Right cardiac atrium (tissue), 5 donors: ENCODE measurements at regions not wholly inside any gene's neighbourhood (a gene's known extent, or its start where the extent isn't known, plus 50 kb on each side); places are given as distances from the start of the nearest gene placed in this dataset.
A peak's percentile ranks its signal among the peaks of the same experiment; 100 is the strongest.
"Not testable (repeated sequence)": the region's sequence is repeated elsewhere in the genome, so short reads cannot be mapped to it uniquely, and the experiment has no call there.

Experiments used
- ATAC-seq, 2 donors: fragments of 200-7000 bp; cut with Tn5 transposase; one replicate each; pipeline versions ENCODE4 v1.8.0 to v1.9.1; 2020; ENCODE audit warnings: moderate library complexity in 2 of 2, mild to moderate bottlenecking in 1 of 2
- DNase-seq, 3 donors: peaks; one replicate each; pipeline ENCODE4 v3.0.0-alpha.2; 2020
- H3K27ac ChIP-seq: one replicate; pipeline ENCODE4 v1.5.1; 2013; ENCODE audit warnings: mild to moderate bottlenecking, low read length, control low read depth, moderate library complexity
- H3K27me3 ChIP-seq: one replicate; pipeline ENCODE4 v1.6.1; 2013; ENCODE audit not compliant: control insufficient read depth, insufficient read depth
- H3K4me1 ChIP-seq: one replicate; pipeline ENCODE4 v1.6.1; 2013; ENCODE audit warnings: low read length; ENCODE audit not compliant: control insufficient read depth, insufficient read depth
- H3K4me3 ChIP-seq: one replicate; pipeline ENCODE4 v1.5.1; 2013; ENCODE audit warnings: low read length, control low read depth
- H3K9me3 ChIP-seq: one replicate; pipeline ENCODE4 v1.6.1; 2013; ENCODE audit warnings: low read length; ENCODE audit not compliant: control insufficient read depth
- WGBS: extraction: QIAGEN DNeasy Blood & Tissue Kit; methylation state at CpG from one replicate; pipeline ENCODE4 v1.1.7; 2013; 5-methylcytosine and 5-hydroxymethylcytosine counted together
- intact Hi-C, 4 donors: fragments of 100-400 bp; cut with DNase I; formaldehyde crosslinking; loops; one replicate each; pipeline versions ENCODE4 v1.11.0 to v1.14.0; 2022 to 2023
- donor health status: healthy with polysubstance abuse.
- donor health status: DM: no; HTN: yes; CAD: no.
- donor health status: DM: no; HTN: no; CAD: no.
- donor health status: DM: no; HTN: yes; CAD: no; lungs with severe emphysema.
- donor health status: DM: yes; HTN: yes; CAD: no.

DNA sequence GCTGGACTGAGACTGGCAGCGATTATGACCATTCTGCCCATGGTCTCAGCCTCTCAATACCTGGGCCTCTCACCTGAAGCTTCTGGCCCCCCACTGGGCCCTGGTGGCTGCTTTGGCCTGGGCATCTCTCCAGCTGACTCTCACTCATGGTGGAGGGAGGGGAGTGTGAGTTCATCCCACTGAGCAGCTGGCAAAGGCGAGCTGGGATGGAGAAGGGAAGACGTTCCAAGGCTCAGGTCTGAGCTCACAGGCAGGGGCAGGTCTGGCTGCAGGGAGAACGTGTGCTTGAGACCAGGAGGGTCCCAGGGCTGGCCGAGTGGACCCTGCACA is 103.5 kb downstream of the TMEM121 start:
- H3K4me1 ChIP-seq, result no peaks in the 10 kb centered on the region
- ATAC-seq, result no peak
- H3K27me3 ChIP-seq, result no peaks in the 10 kb centered on the region
- WGBS, result 74% methylated on average over 3 of the region's 5 CpGs
- intact Hi-C loops, result no loop called here
- H3K27ac ChIP-seq, result no peak overlapping the region
- no peak for DNase-seq
- H3K4me3 ChIP-seq, result no peak overlapping the region
- peaks cover 2% of the 10 kb centered on the region for H3K9me3 ChIP-seq

DNA sequence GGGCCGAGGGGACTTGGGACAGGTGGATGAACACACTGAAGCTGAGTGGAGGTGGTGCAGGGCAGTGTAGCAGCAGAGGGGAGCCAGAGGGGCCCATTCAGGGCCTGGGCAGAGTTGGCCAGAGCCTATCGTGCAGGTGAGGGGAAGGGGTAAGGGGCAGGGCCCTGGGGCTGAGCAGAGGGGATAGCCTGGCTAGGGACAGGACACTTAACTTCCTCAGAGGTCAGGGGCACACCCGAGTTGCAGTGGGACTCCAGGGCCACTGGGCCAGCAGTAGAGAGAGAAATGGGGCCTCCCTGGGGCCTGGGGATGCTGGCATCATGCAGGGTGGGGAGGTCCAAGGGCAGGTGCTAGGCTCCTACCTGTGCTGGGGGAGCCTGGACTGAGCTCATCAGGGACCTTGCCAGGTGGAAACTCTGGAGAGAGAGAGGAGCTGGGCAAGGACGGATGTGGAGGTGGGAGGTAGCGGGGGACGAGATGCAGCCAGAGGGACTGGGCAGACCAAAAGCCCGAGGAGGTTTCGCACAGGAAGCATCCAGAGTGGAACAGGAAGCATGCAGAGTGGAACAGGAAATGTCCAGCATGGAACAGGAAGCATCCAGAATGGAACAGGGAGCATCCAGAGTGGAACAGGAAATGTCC is 104.0 kb downstream of the TMEM121 start:
- WGBS, result 82% methylated on average over 5 of the region's 8 CpGs
- intact Hi-C loops, ATAC-seq, H3K4me3 ChIP-seq, H3K27me3 ChIP-seq, H3K9me3 ChIP-seq, H3K4me1 ChIP-seq, DNase-seq, H3K27ac ChIP-seq: not testable (repeated sequence)

DNA sequence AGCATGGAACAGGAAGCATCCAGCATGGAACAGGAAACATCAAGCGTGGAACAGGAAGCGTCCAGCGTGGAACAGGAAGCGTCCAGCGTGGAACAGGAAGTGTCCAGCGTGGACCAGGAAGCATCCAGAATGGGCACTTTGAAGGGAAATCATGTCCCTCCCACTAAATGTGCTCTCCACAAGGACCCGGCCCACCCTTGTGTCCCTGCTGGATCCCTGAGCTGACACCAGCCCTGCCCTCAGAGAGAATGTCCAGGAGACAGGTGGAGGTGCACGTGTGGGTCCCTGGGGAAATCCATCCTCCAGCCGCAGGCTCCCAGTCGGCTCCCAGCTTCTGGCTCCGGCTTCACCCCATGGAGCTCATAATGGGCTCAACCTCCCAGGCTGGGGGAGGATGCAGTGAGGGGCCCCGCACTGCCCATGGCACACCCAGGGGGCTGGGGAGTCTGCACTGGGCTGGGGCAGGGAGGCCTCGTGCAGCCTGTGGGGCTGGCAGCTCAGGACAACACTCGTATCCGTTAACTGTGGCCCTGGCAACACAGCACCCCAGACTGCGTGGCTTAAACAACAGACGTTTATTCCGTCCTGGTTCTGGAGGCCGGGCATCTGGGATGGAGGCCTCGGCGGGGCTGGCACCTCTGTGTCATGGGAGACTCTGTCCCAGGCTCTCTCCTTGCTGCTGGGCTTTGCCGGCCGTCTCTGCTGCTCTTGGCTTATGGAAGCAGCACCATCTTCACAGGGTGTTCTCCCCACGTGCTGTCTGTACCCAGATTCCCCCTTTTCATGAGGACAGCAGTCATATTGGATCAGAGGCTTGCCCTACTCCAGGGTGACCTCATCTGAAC is 104.8 kb downstream of the TMEM121 start:
- DNase-seq, H3K4me3 ChIP-seq, H3K4me1 ChIP-seq, intact Hi-C loops, H3K27me3 ChIP-seq, H3K27ac ChIP-seq, ATAC-seq, H3K9me3 ChIP-seq: not testable (repeated sequence)
- WGBS, result 81% methylated on average over 22 of the region's 24 CpGs

DNA sequence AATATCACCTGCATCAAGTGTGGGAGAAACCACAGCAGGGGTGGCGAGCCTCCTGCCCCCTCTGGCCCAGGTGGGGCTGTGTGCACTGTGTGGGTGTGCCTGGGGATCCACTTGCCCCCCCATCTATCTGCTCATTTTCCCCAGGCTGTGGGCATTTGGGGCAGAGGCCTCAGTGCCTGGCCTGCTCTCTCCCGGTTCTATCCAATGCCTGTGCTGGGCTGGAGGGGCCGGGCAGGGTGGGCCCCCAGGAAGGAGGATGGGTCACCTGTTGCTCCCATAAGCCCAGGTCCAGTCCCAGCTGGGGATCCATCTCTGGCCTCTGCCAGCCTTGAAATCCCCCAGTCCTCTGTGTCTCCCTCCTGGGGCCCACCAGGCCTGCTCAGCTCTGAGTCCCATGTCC is 105.6 kb downstream of the TMEM121 start:
- no peak for ATAC-seq
- H3K4me3 ChIP-seq, result no peak overlapping the region
- intact Hi-C loops, result no loop called here
- no peaks in the 10 kb centered on the region for H3K27me3 ChIP-seq
- no peak overlapping the region for H3K27ac ChIP-seq
- peaks cover 2% of the 10 kb centered on the region for H3K9me3 ChIP-seq
- no peaks in the 10 kb centered on the region for H3K4me1 ChIP-seq
- 81% methylated on average over 3 of the region's 3 CpGs for WGBS
- no peak for DNase-seq

DNA sequence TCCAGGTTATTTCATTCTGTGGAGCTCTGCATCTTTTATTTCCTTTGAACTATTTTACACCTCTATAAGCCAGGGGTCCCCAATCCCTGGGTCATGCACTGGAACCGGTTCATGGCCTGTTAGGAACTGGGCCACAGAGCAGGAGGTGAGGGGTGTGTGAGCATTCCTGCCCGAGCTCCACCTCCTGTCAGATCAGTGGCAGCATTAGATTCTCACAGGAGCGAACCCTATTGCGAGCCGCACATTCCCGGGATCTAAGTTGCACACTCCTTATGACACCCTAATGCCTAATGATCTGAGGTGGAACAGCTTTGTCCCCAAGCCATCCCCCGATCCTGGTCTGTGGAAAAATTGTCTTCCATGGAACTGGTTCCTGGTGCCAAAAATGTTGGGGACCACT is 107.2 kb downstream of the TMEM121 start:
- H3K27me3 ChIP-seq, intact Hi-C loops, DNase-seq, H3K4me1 ChIP-seq, H3K4me3 ChIP-seq, H3K9me3 ChIP-seq, ATAC-seq, H3K27ac ChIP-seq: not testable (repeated sequence)
- WGBS, result 67% methylated on average over 7 of the region's 7 CpGs

DNA sequence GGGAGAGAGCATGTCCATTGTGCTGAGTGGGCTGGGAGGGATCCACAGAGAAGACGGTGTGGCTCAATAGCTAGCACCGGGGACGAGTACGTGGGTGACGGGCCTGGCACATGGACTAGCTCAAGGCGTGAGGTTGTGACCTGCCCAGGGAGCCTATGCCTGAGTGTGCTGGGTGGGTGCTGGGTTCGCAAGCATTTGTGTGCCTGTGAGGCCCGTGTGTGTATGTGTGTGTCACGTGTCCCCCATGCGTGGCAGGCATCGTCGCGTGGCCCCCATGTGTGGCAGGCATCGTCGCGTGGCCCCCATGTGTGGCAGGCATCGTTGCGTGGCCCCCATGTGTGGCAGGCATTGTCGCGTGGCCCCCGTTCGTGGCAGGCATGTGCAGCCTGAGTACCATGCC is 109.2 kb downstream of the TMEM121 start:
- no peak for ATAC-seq
- Histone ChIP-seq H3K27ac (no peak overlapping the region), H3K9me3 (peaks cover 2% of the 10 kb centered on the region), H3K4me1 (no peaks in the 10 kb centered on the region), H3K4me3 (no peak overlapping the region), H3K27me3 (no peaks in the 10 kb centered on the region)
- WGBS, result 95% methylated on average over 2 of the region's 22 CpGs
- DNase-seq, result no peak
- intact Hi-C loops, result no loop called here

DNA sequence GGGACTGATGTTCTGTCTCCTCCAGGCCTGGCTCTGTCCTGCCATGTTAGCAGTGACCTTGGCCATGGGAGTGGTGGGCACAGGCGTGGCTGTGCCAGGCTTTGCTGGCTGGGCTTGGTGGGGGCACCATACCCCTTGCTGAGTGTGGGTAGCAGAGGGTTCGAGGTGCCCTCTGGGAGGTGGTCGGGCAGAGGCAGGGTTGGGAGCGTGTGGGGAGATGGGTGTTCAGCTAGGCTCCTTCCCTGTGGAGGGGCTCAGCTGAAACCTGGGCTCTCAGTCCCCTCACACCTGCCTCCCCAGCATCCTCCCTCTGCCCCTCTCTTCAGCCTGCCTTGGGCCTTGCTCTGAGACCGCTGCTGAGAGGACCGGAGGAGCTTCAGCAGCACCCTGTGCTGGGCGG is 109.6 kb downstream of the TMEM121 start:
- intact Hi-C loops, H3K27ac ChIP-seq, H3K9me3 ChIP-seq, H3K4me1 ChIP-seq, ATAC-seq, H3K27me3 ChIP-seq, H3K4me3 ChIP-seq: not testable (repeated sequence)
- peak in 1 of 3 donors; percentile 44 for DNase-seq
- WGBS, result 67% methylated on average over 3 of the region's 7 CpGs

DNA sequence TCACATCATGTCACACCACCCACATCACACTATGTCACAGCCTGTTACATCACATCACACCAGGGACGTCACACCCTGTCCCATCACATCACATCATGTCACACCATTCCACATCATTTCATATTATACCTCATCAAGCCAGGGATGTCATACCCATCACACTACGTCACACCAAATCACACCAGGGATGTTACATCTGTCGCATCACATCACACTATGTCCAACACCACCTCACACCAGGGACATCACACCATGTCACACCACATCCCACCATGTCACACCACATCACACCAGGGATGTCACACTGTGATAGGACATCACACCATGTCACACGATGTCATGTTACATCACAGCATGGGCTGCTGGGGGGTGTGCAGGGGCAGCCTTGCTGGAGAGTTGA is 110.6 kb downstream of the TMEM121 start:
- H3K27ac ChIP-seq, result no peak overlapping the region
- DNase-seq, result no peak
- no peak overlapping the region for H3K4me3 ChIP-seq
- intact Hi-C loops, result no loop called here
- no CpG with 5 or more reads among the region's 4 CpGs for WGBS
- H3K4me1 ChIP-seq, result no peaks in the 10 kb centered on the region
- H3K9me3 ChIP-seq, result peaks cover 2% of the 10 kb centered on the region
- H3K27me3 ChIP-seq, result no peaks in the 10 kb centered on the region
- no peak for ATAC-seq

DNA sequence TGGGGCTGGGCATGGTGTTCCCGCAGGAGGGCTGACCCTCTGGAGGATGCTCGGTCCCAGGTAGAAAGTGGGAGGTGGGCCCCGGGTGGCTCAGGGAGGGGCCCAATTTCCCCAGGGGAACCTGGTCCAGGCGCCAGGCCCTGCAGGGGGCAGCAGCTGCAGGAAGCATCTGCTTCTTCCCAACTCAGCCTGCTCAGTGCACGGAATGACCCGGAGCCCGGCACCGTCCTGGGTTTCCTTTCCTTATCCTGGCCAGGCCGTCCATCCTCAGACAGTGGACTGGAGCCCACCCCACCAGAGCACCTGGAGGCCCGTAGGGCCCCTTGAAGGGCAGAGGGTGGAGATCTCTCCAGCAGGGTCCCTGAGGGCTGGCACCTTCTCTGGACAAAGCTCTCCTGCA is 111.0 kb downstream of the TMEM121 start:
- H3K27me3 ChIP-seq, H3K4me3 ChIP-seq, H3K4me1 ChIP-seq, H3K9me3 ChIP-seq, intact Hi-C loops, DNase-seq, H3K27ac ChIP-seq: not testable (repeated sequence)
- ATAC-seq, result peak in 1 of 2 donors; percentile 38
- 77% methylated on average over 8 of the region's 10 CpGs for WGBS

DNA sequence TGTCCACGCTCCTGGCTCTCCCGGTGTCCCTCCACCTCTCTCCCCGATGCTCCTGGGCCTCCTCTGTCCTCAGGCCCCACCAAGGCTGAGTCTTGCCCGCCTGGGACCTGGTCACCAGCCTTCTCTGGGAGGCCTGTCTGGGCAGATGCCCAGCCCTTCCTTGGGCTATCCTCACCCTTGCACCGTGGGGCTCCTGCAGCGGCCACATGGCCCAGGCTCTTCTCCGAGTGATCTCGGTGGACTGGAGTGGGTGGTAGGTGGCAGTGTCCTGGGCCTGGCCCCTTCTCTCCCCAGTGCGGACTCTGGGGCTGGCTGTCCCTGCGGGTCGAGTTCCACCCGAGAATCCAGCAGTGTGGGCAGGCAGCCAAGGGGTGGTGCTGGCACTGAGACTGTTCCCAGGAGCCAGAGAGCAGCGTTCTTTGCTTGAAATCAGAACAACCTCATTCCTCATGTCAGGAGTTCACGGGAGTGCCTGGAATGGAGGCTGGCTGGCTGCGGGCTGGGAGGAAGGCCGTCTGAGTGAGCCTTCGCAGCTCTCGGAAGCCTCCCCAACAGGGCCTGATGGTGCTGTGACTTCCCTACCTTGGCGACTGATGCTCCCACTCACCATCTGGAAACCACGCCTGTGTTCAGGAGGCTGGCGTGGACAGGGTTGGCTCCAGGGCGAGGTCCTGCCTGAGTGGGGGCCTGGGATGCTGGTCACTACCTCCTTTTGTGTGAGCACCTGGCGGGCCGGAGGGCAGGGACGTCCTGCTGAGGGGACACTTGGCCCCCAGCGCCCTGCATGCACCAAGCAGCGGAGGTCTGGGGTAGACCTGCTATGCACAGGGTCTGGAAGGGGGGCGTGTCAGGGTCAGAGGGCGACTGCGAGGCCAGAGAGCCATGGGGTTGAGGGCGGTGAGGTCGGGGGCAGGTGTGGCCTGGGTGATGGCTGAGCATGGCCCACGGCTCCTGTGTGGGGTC is 113.9 kb downstream of the TMEM121 start:
- 69% methylated on average over 26 of the region's 33 CpGs for WGBS
- H3K27ac ChIP-seq, H3K4me3 ChIP-seq, ATAC-seq, H3K9me3 ChIP-seq, H3K27me3 ChIP-seq, intact Hi-C loops, H3K4me1 ChIP-seq: not testable (repeated sequence)
- peak in 1 of 3 donors; percentile 43 for DNase-seq
